Thyroid gland (tissue), 4 donors: ENCODE measurements at regions not wholly inside any gene's neighbourhood (a gene's known extent, or its start where the extent isn't known, plus 50 kb on each side); places are given as distances from the start of the nearest gene placed in this dataset.

ENCODE experiments used
- CTCF ChIP-seq, 6 experiments: fragments of 200-600 bp in 3 of 6; fragments of 450-650 bp in 3 of 6; sonication (generic) in 3 of 6; IDR thresholded peaks; one replicate each; pipeline ENCODE4 v1.5.1; 2016 to 2019; ENCODE audit warnings: antibody characterized with exemption in 6 of 6, mild to moderate bottlenecking in 2 of 6, inconsistent platforms in 1 of 6, moderate library complexity in 1 of 6
- POLR2A ChIP-seq, 2 donors: fragments of 450-650 bp; IDR thresholded peaks; one replicate each; pipeline ENCODE4 v1.6.1; 2017; ENCODE audit warnings: antibody characterized with exemption in 2 of 2, mild to moderate bottlenecking in 2 of 2, moderate library complexity in 1 of 2

- no peak for TF ChIP-seq CTCF (IDR thresholded peaks at IDR 0.05)
- no peak for TF ChIP-seq POLR2A (IDR thresholded peaks at IDR 0.05)
These were observed 52.9 kb upstream of the ZNF217 start for GRCh38 chr20:53646550-53646949.
